SK-N-SH treated with all-trans-retinoic acid at 6 μM for 48 hours (cell line): ENCODE measurements at regions not wholly inside any gene's neighbourhood (a gene's known extent, or its start where the extent isn't known, plus 50 kb on each side); places are given as distances from the start of the nearest gene placed in this dataset.
"Not testable (repeated sequence)": the region's sequence is repeated elsewhere in the genome, so short reads cannot be mapped to it uniquely, and the experiment has no call there.

ENCODE experiments used
- ATAC-seq: fragments of 200-7000 bp; cut with Tn5 transposase; 3 replicates; pipeline ENCODE4 v1.9.1; 2020; ENCODE audit warnings: mild to moderate bottlenecking, moderate library complexity
- ARNTL ChIP-seq: fragments of 450-650 bp; formaldehyde crosslinking; IDR thresholded peaks from 2 replicates; pipeline ENCODE4 v1.5.0; 2020; ENCODE audit warnings: low read depth, mild to moderate bottlenecking, moderate library complexity, borderline replicate concordance
- BACH2 ChIP-seq: fragments of 250-450 bp; sonication (Bioruptor Pico); IDR thresholded peaks from 2 replicates; pipeline ENCODE4 v1.9.0; 2021; ENCODE audit warnings: mild to moderate bottlenecking, borderline replicate concordance
- CSDC2 ChIP-seq: fragments of 250-450 bp; sonication (Bioruptor Pico); IDR thresholded peaks from 2 replicates; pipeline ENCODE4 v1.5.0; 2020; ENCODE audit warnings: mild to moderate bottlenecking, moderate library complexity
- ESRRG ChIP-seq: fragments of 250-450 bp; sonication (Bioruptor Pico); IDR thresholded peaks from 2 replicates; pipeline ENCODE4 v1.6.1; 2021; ENCODE audit warnings: mild to moderate bottlenecking
- ISL1 ChIP-seq: fragments of 250-450 bp; sonication (Bioruptor Pico); IDR thresholded peaks from 2 replicates; pipeline ENCODE4 v2.1.2; 2022; ENCODE audit warnings: mild to moderate bottlenecking, moderate library complexity
- PPARA ChIP-seq: fragments of 250-450 bp; sonication (Bioruptor Pico); IDR thresholded peaks from 2 replicates; pipeline ENCODE4 v1.5.0; 2020; ENCODE audit warnings: mild to moderate bottlenecking, borderline replicate concordance
- RARB ChIP-seq: fragments of 250-450 bp; sonication (Bioruptor Pico); IDR thresholded peaks from 2 replicates; pipeline ENCODE4 v1.8.0; 2021; ENCODE audit warnings: mild to moderate bottlenecking, moderate library complexity
- SNAI2 ChIP-seq: fragments of 250-450 bp; sonication (Bioruptor Pico); IDR thresholded peaks from 2 replicates; pipeline ENCODE4 v1.5.0; 2020; ENCODE audit warnings: mild to moderate bottlenecking, moderate library complexity
- TCF4 ChIP-seq: fragments of 250-450 bp; sonication (Bioruptor Pico); IDR thresholded peaks from 2 replicates; pipeline ENCODE4 v1.8.0; 2021; ENCODE audit warnings: mild to moderate bottlenecking, moderate library complexity, borderline replicate concordance
- TOX ChIP-seq: fragments of 250-450 bp; sonication (Bioruptor Pico); IDR thresholded peaks from 2 replicates; pipeline ENCODE4 v1.8.0; 2021; ENCODE audit warnings: mild to moderate bottlenecking, moderate library complexity, borderline replicate concordance
- ZC3H10 ChIP-seq: fragments of 250-450 bp; sonication (Bioruptor Pico); IDR thresholded peaks from 2 replicates; pipeline ENCODE4 v1.5.1; 2021; ENCODE audit warnings: mild to moderate bottlenecking, moderate library complexity
- ZFP3 ChIP-seq: fragments of 250-450 bp; sonication (Bioruptor Pico); IDR thresholded peaks from 2 replicates; pipeline ENCODE4 v1.5.0; 2020; ENCODE audit warnings: mild to moderate bottlenecking, moderate library complexity
- ZFP30 ChIP-seq: fragments of 450-650 bp; formaldehyde crosslinking; IDR thresholded peaks from 2 replicates; pipeline ENCODE4 v1.5.0; 2022; ENCODE audit warnings: mild to moderate bottlenecking, moderate library complexity
- ZNF565 ChIP-seq: fragments of 450-650 bp; formaldehyde crosslinking; conservative IDR thresholded peaks from 2 replicates; pipeline ENCODE4 v1.5.0; 2020; ENCODE audit warnings: low read depth, mild to moderate bottlenecking, moderate library complexity
- ZNF8 ChIP-seq: fragments of 450-650 bp; formaldehyde crosslinking; IDR thresholded peaks from 2 replicates; pipeline ENCODE4 v1.5.0; 2020; ENCODE audit warnings: mild to moderate bottlenecking, moderate library complexity
- TF ChIP-seq, protein P1 (sequence below): fragments of 250-450 bp; sonication (Bioruptor Pico); IDR thresholded peaks from 2 replicates; pipeline ENCODE4 v1.8.0; 2021; ENCODE audit warnings: low read depth, mild to moderate bottlenecking, moderate library complexity, borderline replicate concordance
- TF ChIP-seq, protein P2 (sequence below): fragments of 250-450 bp; sonication (Bioruptor Pico); IDR thresholded peaks from 2 replicates; pipeline ENCODE4 v1.5.1; 2020; ENCODE audit warnings: low read depth, mild to moderate bottlenecking, moderate library complexity
- TF ChIP-seq, protein P3 (sequence below): fragments of 250-450 bp; sonication (Bioruptor Pico); IDR thresholded peaks from 2 replicates; pipeline ENCODE4 v1.8.0; 2020; ENCODE audit warnings: mild to moderate bottlenecking, moderate library complexity, borderline replicate concordance
- TF ChIP-seq, protein P4 (sequence below): fragments of 250-450 bp; sonication (Bioruptor Pico); IDR thresholded peaks from 2 replicates; pipeline ENCODE4 v1.5.0; 2020; ENCODE audit warnings: mild to moderate bottlenecking, moderate library complexity

DNA sequence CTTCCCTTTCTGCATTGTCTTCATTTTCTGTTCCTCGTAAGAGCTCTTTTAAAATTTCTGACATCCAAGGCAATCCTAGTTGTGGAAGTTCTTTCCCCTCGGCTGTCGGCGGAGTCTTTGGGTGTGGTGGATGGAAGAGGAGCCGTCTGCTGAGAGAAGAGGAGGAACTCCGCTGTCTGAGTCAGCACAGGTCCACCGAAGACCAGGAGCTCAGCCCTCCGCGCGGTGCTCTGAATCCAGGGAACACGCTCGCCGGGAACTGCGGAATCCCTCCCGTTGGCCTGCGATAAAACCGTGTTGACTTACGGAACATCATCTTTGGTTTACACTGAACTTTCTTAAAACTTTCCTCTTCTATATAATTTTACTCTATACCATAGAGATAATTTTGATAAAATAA is 100.7 kb upstream of the IRX4 start:
- ATAC-seq = no peak
- TF ChIP-seq SNAI2 (CRISPR knock-in tag) = no peak
- TF ChIP-seq TCF4 = no peak
- TF ChIP-seq ZC3H10 = no peak
- TF ChIP-seq CSDC2 (CRISPR knock-in tag) = no peak
- TF ChIP-seq, protein P1, sequence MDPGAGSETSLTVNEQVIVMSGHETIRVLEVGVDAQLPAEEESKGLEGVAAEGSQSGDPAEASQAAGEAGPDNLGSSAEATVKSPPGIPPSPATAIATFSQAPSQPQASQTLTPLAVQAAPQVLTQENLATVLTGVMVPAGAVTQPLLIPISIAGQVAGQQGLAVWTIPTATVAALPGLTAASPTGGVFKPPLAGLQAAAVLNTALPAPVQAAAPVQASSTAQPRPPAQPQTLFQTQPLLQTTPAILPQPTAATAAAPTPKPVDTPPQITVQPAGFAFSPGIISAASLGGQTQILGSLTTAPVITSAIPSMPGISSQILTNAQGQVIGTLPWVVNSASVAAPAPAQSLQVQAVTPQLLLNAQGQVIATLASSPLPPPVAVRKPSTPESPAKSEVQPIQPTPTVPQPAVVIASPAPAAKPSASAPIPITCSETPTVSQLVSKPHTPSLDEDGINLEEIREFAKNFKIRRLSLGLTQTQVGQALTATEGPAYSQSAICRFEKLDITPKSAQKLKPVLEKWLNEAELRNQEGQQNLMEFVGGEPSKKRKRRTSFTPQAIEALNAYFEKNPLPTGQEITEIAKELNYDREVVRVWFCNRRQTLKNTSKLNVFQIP (CRISPR knock-in tag) = no peak
- TF ChIP-seq PPARA (CRISPR knock-in tag) = no peak
- TF ChIP-seq, protein P2, sequence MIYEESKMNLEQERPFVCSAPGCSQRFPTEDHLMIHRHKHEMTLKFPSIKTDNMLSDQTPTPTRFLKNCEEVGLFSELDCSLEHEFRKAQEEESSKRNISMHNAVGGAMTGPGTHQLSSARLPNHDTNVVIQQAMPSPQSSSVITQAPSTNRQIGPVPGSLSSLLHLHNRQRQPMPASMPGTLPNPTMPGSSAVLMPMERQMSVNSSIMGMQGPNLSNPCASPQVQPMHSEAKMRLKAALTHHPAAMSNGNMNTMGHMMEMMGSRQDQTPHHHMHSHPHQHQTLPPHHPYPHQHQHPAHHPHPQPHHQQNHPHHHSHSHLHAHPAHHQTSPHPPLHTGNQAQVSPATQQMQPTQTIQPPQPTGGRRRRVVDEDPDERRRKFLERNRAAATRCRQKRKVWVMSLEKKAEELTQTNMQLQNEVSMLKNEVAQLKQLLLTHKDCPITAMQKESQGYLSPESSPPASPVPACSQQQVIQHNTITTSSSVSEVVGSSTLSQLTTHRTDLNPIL = no peak
- no peak for TF ChIP-seq ZFP3
- no peak for TF ChIP-seq BACH2 (CRISPR knock-in tag)
- TF ChIP-seq TOX (CRISPR knock-in tag) = no peak
- TF ChIP-seq, protein P3, sequence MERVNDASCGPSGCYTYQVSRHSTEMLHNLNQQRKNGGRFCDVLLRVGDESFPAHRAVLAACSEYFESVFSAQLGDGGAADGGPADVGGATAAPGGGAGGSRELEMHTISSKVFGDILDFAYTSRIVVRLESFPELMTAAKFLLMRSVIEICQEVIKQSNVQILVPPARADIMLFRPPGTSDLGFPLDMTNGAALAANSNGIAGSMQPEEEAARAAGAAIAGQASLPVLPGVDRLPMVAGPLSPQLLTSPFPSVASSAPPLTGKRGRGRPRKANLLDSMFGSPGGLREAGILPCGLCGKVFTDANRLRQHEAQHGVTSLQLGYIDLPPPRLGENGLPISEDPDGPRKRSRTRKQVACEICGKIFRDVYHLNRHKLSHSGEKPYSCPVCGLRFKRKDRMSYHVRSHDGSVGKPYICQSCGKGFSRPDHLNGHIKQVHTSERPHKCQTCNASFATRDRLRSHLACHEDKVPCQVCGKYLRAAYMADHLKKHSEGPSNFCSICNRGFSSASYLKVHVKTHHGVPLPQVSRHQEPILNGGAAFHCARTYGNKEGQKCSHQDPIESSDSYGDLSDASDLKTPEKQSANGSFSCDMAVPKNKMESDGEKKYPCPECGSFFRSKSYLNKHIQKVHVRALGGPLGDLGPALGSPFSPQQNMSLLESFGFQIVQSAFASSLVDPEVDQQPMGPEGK (CRISPR knock-in tag) = no peak
- TF ChIP-seq, protein P4, sequence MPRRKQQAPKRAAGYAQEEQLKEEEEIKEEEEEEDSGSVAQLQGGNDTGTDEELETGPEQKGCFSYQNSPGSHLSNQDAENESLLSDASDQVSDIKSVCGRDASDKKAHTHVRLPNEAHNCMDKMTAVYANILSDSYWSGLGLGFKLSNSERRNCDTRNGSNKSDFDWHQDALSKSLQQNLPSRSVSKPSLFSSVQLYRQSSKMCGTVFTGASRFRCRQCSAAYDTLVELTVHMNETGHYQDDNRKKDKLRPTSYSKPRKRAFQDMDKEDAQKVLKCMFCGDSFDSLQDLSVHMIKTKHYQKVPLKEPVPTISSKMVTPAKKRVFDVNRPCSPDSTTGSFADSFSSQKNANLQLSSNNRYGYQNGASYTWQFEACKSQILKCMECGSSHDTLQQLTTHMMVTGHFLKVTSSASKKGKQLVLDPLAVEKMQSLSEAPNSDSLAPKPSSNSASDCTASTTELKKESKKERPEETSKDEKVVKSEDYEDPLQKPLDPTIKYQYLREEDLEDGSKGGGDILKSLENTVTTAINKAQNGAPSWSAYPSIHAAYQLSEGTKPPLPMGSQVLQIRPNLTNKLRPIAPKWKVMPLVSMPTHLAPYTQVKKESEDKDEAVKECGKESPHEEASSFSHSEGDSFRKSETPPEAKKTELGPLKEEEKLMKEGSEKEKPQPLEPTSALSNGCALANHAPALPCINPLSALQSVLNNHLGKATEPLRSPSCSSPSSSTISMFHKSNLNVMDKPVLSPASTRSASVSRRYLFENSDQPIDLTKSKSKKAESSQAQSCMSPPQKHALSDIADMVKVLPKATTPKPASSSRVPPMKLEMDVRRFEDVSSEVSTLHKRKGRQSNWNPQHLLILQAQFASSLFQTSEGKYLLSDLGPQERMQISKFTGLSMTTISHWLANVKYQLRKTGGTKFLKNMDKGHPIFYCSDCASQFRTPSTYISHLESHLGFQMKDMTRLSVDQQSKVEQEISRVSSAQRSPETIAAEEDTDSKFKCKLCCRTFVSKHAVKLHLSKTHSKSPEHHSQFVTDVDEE = no peak
- TF ChIP-seq ZNF8 (CRISPR knock-in tag) = no peak
- no peak for TF ChIP-seq ESRRG (CRISPR knock-in tag)
- TF ChIP-seq ZFP30 (CRISPR knock-in tag) = no peak
- TF ChIP-seq ISL1 (CRISPR knock-in tag) = no peak
- no peak for TF ChIP-seq ZNF565 (CRISPR knock-in tag)
- TF ChIP-seq ARNTL (CRISPR knock-in tag) = no peak

DNA sequence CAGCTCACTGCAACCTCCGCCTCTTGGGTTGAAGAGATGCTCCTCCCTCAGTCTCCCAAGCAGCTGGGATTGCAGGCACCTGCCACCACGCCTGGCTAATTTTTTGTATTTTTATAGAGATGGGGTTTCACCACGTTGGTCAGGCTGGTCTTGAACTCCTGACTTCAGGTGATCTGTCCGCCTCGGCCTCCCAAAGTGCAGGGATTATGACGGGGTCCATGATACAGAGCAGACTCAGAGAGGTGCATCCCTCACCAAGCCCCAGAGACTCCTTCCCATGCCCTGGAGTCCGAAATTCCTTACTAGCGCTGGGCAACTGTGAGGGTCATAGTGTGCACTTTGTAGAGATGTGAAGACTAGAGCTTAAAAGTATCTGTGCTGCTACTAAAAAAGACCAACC is 99.8 kb upstream of the IRX4 start:
- ATAC-seq = not testable (repeated sequence)

DNA sequence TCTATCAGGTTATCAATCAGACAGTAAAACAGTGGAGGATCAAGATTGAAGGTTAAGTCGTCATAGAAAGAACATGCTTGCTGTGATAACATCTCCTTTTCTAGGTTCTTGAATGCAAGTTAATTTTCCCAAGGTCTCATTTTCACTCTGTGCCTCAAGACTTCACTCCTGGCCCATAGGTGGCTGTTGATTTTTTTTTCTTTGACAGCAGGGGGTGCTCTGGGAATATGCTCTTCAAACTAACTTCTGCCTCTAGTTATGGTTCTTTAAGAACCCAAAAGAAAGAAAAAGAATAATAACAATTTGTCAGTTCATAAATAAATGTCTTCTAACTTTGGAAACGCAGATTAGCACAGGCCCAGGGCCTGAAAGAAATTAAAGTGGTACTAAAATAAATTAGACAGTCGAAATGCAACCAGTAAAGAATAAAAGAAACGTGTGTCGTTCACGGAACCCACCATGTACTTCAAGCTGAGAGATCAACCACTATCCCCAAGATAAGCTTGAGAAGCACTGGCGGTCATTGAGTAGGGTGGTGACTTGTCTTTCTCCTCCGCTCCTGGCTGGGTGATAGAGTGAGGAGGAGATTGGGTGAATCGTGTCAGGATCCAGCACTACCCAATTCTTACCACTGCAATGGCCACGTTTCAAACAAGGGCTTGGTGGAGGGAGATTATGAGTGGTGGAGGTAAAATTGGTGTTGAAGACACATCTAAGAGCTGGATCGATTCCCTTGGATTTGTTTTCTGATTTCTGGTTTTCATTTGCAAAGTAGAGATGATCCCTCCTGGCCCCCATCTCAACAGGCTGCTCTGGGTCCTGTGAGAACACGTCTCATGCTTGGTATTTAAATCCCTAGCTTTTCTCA is 93.4 kb upstream of the IRX4 start:
- no peak for TF ChIP-seq ZC3H10
- ATAC-seq = no peak

DNA sequence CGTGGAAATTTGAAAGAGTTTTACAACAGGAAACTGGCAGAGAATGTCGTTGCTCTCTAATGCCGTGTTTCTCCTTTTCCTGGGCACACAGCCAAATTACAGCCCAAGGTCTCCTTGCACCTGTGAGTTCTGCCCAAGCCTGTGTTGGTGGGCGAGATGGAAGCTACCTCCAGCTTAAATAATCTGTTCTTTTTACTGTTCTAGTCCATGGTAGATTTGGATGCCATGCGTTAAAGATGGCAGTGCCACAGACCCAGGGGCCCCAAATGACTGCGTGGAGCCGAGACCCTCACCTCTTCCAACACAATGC is 92.6 kb upstream of the IRX4 start:
- ATAC-seq = no peak
- TF ChIP-seq, protein P2 = no peak
- TF ChIP-seq RARB (CRISPR knock-in tag) = no peak
